B cell (primary cell): ENCODE measurements at regions not wholly inside any gene's neighbourhood (a gene's known extent, or its start where the extent isn't known, plus 50 kb on each side); places are given as distances from the start of the nearest gene placed in this dataset.
"Not testable (repeated sequence)": the region's sequence is repeated elsewhere in the genome, so short reads cannot be mapped to it uniquely, and the experiment has no call there.

Experiments used
- ATAC-seq: fragments of 200-7000 bp; cut with Tn5 transposase; one replicate; pipeline ENCODE4 v1.10.0; 2021; ENCODE audit warnings: low read depth, mild to moderate bottlenecking, moderate number of reproducible peaks, moderate library complexity
- CTCF ChIA-PET: fragments of 350-600 bp; sonication (Branson Sonifier 250); formaldehyde crosslinking; loops from one replicate; lab custom pipeline; 2021; ENCODE audit warnings: antibody characterized with exemption, inconsistent platforms; lab: Charles Lee
- POLR2A ChIA-PET: fragments of 350-600 bp; sonication (Branson Sonifier 250); formaldehyde crosslinking; loops from one replicate; lab custom pipeline; 2021; ENCODE audit warnings: antibody characterized with exemption; lab: Charles Lee
- DNase-seq: peaks from one replicate; pipeline ENCODE4 v3.0.0; 2013
- H2AFZ ChIP-seq: 2 replicates; pipeline ENCODE4 v1.6.1; 2012; ENCODE audit warnings: mild to moderate bottlenecking, low read depth, low read length; ENCODE audit not compliant: insufficient read depth, poor library complexity, severe bottlenecking
- H3K27ac ChIP-seq, 2 donors: 1 replicate in 1 of 2; 2 replicates in 1 of 2; pipeline ENCODE4 v1.5.1; 2012 to 2013; ENCODE audit warnings: low read length in 2 of 2, mild to moderate bottlenecking in 2 of 2, moderate library complexity in 1 of 2
- H3K27me3 ChIP-seq, 4 experiments: fragments of 200-600 bp in 1 of 4; sonication (generic) in 1 of 4; replicated peaks in 1 of 4; 1 replicate in 2 of 4; 2 replicates in 2 of 4; pipeline versions ENCODE4 v1.6.1 to v1.7.0; 2013 to 2016; ENCODE audit warnings: low read length in 3 of 4, mild to moderate bottlenecking in 2 of 4, mixed read lengths in 1 of 4, moderate library complexity in 1 of 4; ENCODE audit not compliant: insufficient read depth in 4 of 4, control insufficient read depth in 3 of 4; ENCODE audit errors: control extremely low read depth in 1 of 4
- H3K36me3 ChIP-seq, 2 experiments: replicated peaks in 1 of 2; 1 replicate in 1 of 2; 2 replicates in 1 of 2; pipeline versions ENCODE4 v1.6.1 to v1.7.1; 2013; ENCODE audit warnings: low read length in 1 of 2; ENCODE audit not compliant: insufficient read depth in 2 of 2, control insufficient read depth in 1 of 2; ENCODE audit errors: control extremely low read depth in 1 of 2, extremely low read depth in 1 of 2
- H3K4me1 ChIP-seq, 2 donors: fragments of 200-600 bp in 1 of 2; sonication (generic) in 1 of 2; 1 replicate in 1 of 2; 2 replicates in 1 of 2; pipeline versions ENCODE4 v1.5.1 to v1.6.1; 2013 to 2017; ENCODE audit warnings: low read length in 2 of 2; ENCODE audit not compliant: control insufficient read depth in 2 of 2, insufficient read depth in 2 of 2
- H3K4me2 ChIP-seq: replicated peaks from 2 replicates; pipeline ENCODE3; 2012; ENCODE audit warnings: mild to moderate bottlenecking, low read depth, low read length; ENCODE audit not compliant: poor library complexity, severe bottlenecking
- H3K4me3 ChIP-seq, 5 experiments: fragments of 200-600 bp in 1 of 5; sonication (generic) in 1 of 5; 1 replicate in 3 of 5; 2 replicates in 2 of 5; pipeline versions ENCODE4 v1.5.1 to v1.7.0; 2011 to 2016; ENCODE audit warnings: low read length in 4 of 5, mild to moderate bottlenecking in 4 of 5, low read depth in 2 of 5, control low read depth in 1 of 5, moderate library complexity in 1 of 5; ENCODE audit not compliant: insufficient read depth in 1 of 5; ENCODE audit errors: control extremely low read depth in 1 of 5, extremely low read depth in 1 of 5
- H3K79me2 ChIP-seq: fragments of 200-600 bp; sonication (generic); one replicate; pipeline ENCODE4 v1.6.0; 2016; ENCODE audit warnings: low read length; ENCODE audit not compliant: control insufficient read depth, insufficient read depth
- H3K9ac ChIP-seq: fragments of 200-600 bp; sonication (generic); 2 replicates; pipeline ENCODE4 v1.6.1; 2017; ENCODE audit warnings: mild to moderate bottlenecking, low read length, moderate library complexity
- H3K9me3 ChIP-seq, 3 donors: one replicate each; pipeline versions ENCODE4 v1.6.1 to v1.7.1; 2013; ENCODE audit warnings: low read length in 2 of 3; ENCODE audit not compliant: control insufficient read depth in 2 of 3, insufficient read depth in 1 of 3; ENCODE audit errors: control extremely low read depth in 1 of 3
- H4K20me1 ChIP-seq: 2 replicates; pipeline ENCODE4 v1.6.0; 2012; ENCODE audit warnings: mild to moderate bottlenecking, low read length; ENCODE audit not compliant: insufficient read depth, control insufficient read depth, poor library complexity, severe bottlenecking
- H3K27ac Mint-ChIP-seq: one replicate; pipeline ENCODE4 v1.8.0; 2021; ENCODE audit warnings: mixed read lengths
- H3K27me3 Mint-ChIP-seq: one replicate; pipeline ENCODE4 v1.8.0; 2021; ENCODE audit warnings: mixed read lengths
- H3K4me1 Mint-ChIP-seq: one replicate; pipeline ENCODE4 v1.8.0; 2021; ENCODE audit warnings: mixed read lengths
- H3K4me3 Mint-ChIP-seq: one replicate; pipeline ENCODE4 v1.8.0; 2021; ENCODE audit warnings: mixed read lengths
- H3K9me3 Mint-ChIP-seq: one replicate; pipeline ENCODE4 v1.8.0; 2022; ENCODE audit warnings: mixed read lengths; ENCODE audit not compliant: insufficient read depth
- EZH2 ChIP-seq: IDR thresholded peaks from 2 replicates; pipeline ENCODE4 v1.6.1; 2012; ENCODE audit warnings: borderline replicate concordance, low read depth, mild to moderate bottlenecking, moderate library complexity, low read length; ENCODE audit not compliant: insufficient read depth, poor library complexity, severe bottlenecking
- WGBS: methylation state at CpG from one replicate; pipeline ENCODE4 v1.1.5; 2013; ENCODE audit warnings: missing lambda C conversion rate; ENCODE audit not compliant: insufficient coverage; 5-methylcytosine and 5-hydroxymethylcytosine counted together
- intact Hi-C: fragments of 100-400 bp; cut with micrococcal nuclease; formaldehyde crosslinking; loops from one replicate; pipeline ENCODE4 v1.10.0; 2022

DNA sequence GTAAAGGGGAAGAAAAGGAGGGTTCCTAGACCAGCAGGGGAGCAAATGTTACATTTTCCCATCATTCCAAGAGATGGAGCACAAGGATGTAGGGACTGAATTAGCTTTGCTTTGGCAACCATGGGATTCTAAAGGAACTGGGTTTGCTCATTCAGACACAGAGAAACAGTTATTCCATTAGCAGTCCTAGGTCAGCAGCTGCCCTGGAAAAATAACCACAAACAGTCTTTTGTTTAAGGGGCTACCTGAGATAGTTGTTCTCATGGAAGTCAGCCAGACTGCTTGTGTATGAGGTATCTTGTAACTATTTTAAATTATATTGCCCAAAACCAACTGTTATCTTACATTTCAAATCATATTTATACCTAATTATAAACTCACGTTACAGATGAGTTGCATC lies 58.4 kb upstream of the VCAM1 start:
- Histone ChIP-seq H2AFZ (no peak overlapping the region), H3K9ac (no peak overlapping the region), H3K4me2 (no peak overlapping the region), H3K9me3 (no peaks in the 10 kb centered on the region), H3K4me1 (no peaks in the 10 kb centered on the region), H3K4me3 (no peak overlapping the region), H3K79me2 (no peaks in the 10 kb centered on the region), H3K27ac (no peak overlapping the region), H3K27me3 (no peaks in the 10 kb centered on the region), H4K20me1 (no peaks in the 10 kb centered on the region), H3K36me3 (no peaks in the 10 kb centered on the region)
- ChIA-PET POLR2A (no interaction called here), CTCF (interaction anchor here (0.6 kb wide), 1 partner anchor 313 kb away, joined by 3 read pairs; no protein-coding TSS in a partner anchor)
- intact Hi-C loops, result no loop called here
- Mint-ChIP-seq H3K27ac (no peak overlapping the region), H3K27me3 (no peaks in the 10 kb centered on the region), H3K4me3 (no peak overlapping the region), H3K4me1 (no peaks in the 10 kb centered on the region), H3K9me3 (no peaks in the 10 kb centered on the region)
- ATAC-seq, result no peak
- whole genome bisulfite sequencing, result no CpG with 5 or more reads among the region's 1 CpG
- no peak for TF ChIP-seq EZH2
- DNase-seq, result no peak

DNA sequence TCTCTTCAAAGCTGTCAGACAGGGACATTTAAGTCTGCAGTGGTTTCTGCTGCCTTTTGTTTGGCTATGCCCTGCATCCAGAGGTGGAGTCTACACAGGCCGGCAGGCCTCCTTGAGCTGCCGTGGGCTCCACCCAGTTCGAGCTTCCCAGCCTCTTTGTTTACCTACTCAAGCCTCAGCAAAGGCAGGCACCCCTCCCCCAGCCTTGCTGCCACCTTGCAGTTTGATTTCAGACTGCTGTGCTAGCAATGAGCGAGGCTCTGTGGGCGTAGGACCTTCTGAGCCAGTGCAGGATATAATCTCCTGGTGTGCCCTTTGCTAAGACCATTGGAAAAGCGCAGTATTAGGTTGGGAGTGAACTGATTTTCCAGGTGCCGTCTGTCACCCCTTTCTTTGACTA lies 51.0 kb upstream of the VCAM1 start:
- H2AFZ ChIP-seq, H3K9ac ChIP-seq, intact Hi-C loops, H3K4me3 ChIP-seq, H3K36me3 ChIP-seq, POLR2A ChIA-PET, H3K27me3 ChIP-seq, H4K20me1 ChIP-seq, H3K4me3 Mint-ChIP-seq, H3K9me3 ChIP-seq, H3K79me2 ChIP-seq, H3K27ac ChIP-seq, H3K4me2 ChIP-seq, H3K4me1 Mint-ChIP-seq, H3K4me1 ChIP-seq, CTCF ChIA-PET, H3K27ac Mint-ChIP-seq, ATAC-seq, H3K27me3 Mint-ChIP-seq, DNase-seq, H3K9me3 Mint-ChIP-seq: not testable (repeated sequence)
- WGBS, result 92% methylated on average over 7 of the region's 7 CpGs
